Natural killer cell treated with Interleukin-12 subunit alpha and Interleukin-12 subunit beta and Interleukin-15 and Interleukin-18, amount 100 ng/mL, for 72 hours (primary cell): ENCODE measurements at regions not wholly inside any gene's neighbourhood (a gene's known extent, or its start where the extent isn't known, plus 50 kb on each side); places are given as distances from the start of the nearest gene placed in this dataset.

Experiments
- ATAC-seq, 2 donors: fragments of 150-1000 bp; cut with Tn5 transposase in 1 of 2; sonication (Bioruptor Pico), chemical (Tn5 transposase) in 1 of 2; 2 replicates each; pipeline ENCODE4 v1.10.0; 2021
- DNase-seq: peaks from one replicate; pipeline ENCODE4 v3.0.0; 2022; ENCODE audit warnings: low spot score
- H3K27ac Mint-ChIP-seq, 2 donors: 1 replicate in 1 of 2; 2 replicates in 1 of 2; pipeline ENCODE4 v1.8.0; 2022; ENCODE audit warnings: mixed read lengths in 2 of 2, mild to moderate bottlenecking in 1 of 2, moderate library complexity in 1 of 2
- H3K27me3 Mint-ChIP-seq, 2 donors: 1 replicate in 1 of 2; 2 replicates in 1 of 2; pipeline ENCODE4 v1.8.0; 2022; ENCODE audit warnings: mixed read lengths in 2 of 2
- H3K36me3 Mint-ChIP-seq: one replicate; pipeline ENCODE4 v1.8.0; 2022; ENCODE audit warnings: mixed read lengths
- H3K4me1 Mint-ChIP-seq, 2 donors: 1 replicate in 1 of 2; 2 replicates in 1 of 2; pipeline ENCODE4 v1.8.0; 2022; ENCODE audit warnings: low read depth in 2 of 2, mixed read lengths in 2 of 2, mild to moderate bottlenecking in 1 of 2
- H3K4me3 Mint-ChIP-seq: one replicate; pipeline ENCODE4 v1.8.0; 2022; ENCODE audit warnings: mixed read lengths
- H3K9me3 Mint-ChIP-seq: 2 replicates; pipeline ENCODE4 v1.8.0; 2022; ENCODE audit warnings: mixed read lengths

DNA sequence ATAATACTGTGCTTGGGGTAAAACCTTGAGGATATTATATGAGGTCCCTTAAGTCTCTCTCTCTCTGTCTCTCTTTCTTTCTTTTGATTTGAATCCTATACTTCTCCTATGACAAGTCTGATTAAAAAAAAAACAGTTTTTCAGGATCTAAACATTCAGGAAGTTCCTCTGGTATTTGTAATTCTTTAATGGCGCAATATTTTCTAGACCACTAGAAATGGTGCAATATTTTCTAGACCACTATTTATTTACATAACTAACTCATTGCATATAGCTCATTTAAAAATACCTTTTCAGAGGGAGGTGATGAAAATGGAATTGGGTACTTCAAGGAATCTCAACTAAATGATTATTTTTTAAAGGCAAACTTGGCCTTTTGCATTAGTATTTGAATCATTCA is 1235.3 kb downstream of the GATA3 start:
- H3K4me1 Mint-ChIP-seq = peaks cover 0 to 5% of the 10 kb centered on the region in 2 donors
- H3K9me3 Mint-ChIP-seq = no peaks in the 10 kb centered on the region
- DNase-seq (no peak), ATAC-seq (no peak)
- peaks cover 9 to 26% of the 10 kb centered on the region in 2 donors for H3K27me3 Mint-ChIP-seq
- no peak overlapping the region for H3K4me3 Mint-ChIP-seq
- H3K27ac Mint-ChIP-seq = no peak overlapping the region
- no peaks in the 10 kb centered on the region for H3K36me3 Mint-ChIP-seq

DNA sequence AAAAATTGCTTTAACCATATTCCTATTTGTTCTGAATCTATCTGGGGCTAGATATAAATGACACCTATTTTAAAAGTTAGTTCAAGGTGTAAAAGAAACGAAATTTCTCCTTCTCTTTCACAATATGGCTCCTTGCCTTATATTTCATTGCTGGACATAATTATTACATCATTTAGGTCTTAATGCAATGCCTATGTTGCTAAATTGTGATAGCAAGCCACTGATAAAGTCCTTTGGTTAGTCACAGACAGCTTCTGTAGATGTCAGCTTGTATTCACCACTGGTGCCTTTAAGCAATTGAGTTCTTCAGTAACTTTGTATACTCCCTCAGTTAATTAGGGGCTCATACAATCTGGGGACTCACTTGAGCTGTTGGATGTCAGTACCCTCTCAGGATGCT is 1236.6 kb downstream of the GATA3 start:
- H3K27ac Mint-ChIP-seq = no peak overlapping the region
- peaks cover 7 to 21% of the 10 kb centered on the region in 2 donors for H3K27me3 Mint-ChIP-seq
- H3K36me3 Mint-ChIP-seq = no peaks in the 10 kb centered on the region
- ATAC-seq (no peak), DNase-seq (no peak)
- H3K9me3 Mint-ChIP-seq = no peaks in the 10 kb centered on the region
- no peak overlapping the region for H3K4me3 Mint-ChIP-seq
- peaks cover 8 to 12% of the 10 kb centered on the region in 2 donors for H3K4me1 Mint-ChIP-seq

DNA sequence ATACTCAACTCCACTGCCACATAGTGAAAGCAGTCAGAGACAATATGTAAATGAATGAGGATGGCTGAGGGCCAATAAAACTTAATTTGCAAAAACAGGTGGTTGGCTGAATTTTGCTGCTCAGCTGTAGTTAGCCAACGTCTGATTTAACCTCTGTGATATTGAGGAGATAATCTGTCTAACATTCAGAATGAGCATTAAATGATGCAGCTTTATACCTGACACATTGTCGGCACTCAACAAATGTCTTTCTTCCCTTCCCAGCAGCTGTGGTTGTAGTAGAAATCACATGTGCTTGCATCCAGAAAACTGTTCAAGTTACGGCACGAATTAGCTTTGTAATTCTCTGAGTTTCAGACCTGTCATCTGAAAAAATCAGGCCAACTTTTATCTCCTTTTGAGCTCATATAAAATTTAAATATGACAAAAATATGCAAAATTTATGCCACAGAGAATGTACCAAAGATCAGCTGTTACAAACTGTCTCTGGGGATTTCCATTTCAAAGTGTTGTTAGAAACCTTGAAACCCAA is 1239.7 kb downstream of the GATA3 start:
- H3K36me3 Mint-ChIP-seq = no peaks in the 10 kb centered on the region
- peaks cover 3 to 12% of the 10 kb centered on the region in 2 donors for H3K27me3 Mint-ChIP-seq
- peak overlapping the region; percentile 16 for H3K4me3 Mint-ChIP-seq
- H3K4me1 Mint-ChIP-seq = peaks cover 8 to 12% of the 10 kb centered on the region in 2 donors
- H3K27ac Mint-ChIP-seq = peak overlapping the region; percentile 47 to 65
- DNase-seq = no peak
- peak in 1 of 2 donors; percentile 37 for ATAC-seq
- no peaks in the 10 kb centered on the region for H3K9me3 Mint-ChIP-seq

DNA sequence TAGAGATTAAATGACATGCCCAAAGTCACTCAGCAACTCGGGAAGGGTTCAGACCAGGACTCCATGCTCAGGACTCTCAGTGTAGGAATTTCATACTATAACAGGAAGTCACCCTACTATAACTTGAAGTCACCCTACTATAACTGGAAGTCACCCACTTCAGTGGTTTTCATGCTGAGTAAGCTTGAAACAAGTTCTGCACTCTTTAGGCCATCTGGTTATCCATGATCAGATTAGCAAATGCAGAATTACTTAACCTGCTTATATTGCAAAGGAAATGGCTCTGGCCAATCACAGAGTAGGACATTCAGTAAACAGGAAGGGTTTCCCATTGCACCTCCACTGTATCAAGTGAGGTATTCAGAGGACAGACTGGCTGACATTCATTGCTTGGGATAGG is 1240.4 kb downstream of the GATA3 start:
- Mint-ChIP-seq H3K4me3 (peak overlapping the region; percentile 16), H3K36me3 (no peaks in the 10 kb centered on the region), H3K27ac (peak overlapping the region; percentile 47 to 65), H3K27me3 (peaks cover 3 to 12% of the 10 kb centered on the region in 2 donors), H3K9me3 (no peaks in the 10 kb centered on the region), H3K4me1 (peaks cover 8 to 12% of the 10 kb centered on the region in 2 donors)
- ATAC-seq (peak; percentile 87 to 89), DNase-seq (no peak)

DNA sequence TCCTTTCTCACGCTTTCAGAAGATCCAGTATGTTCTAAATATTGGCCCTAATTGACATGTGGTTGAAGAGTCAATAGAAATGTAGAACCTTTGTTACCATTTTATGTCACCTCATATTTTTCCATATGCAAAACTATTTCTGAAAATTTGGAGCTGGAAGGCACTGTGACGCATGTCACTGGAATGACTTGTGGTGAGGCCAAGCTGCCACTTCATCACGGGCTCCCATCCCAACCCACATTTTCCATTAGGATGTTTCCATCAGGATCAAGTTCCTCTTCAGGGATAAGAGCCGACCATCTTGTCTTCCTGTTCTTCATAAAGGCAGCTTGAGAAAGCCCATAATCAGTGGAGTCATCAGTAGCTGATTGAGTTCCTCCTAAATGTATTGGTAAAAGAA is 1241.7 kb downstream of the GATA3 start:
- no peak overlapping the region for H3K27ac Mint-ChIP-seq
- peaks cover 3 to 6% of the 10 kb centered on the region in 2 donors for H3K27me3 Mint-ChIP-seq
- DNase-seq (no peak), ATAC-seq (no peak)
- no peaks in the 10 kb centered on the region for H3K36me3 Mint-ChIP-seq
- no peak overlapping the region for H3K4me3 Mint-ChIP-seq
- peaks cover 8 to 12% of the 10 kb centered on the region in 2 donors for H3K4me1 Mint-ChIP-seq
- no peaks in the 10 kb centered on the region for H3K9me3 Mint-ChIP-seq

DNA sequence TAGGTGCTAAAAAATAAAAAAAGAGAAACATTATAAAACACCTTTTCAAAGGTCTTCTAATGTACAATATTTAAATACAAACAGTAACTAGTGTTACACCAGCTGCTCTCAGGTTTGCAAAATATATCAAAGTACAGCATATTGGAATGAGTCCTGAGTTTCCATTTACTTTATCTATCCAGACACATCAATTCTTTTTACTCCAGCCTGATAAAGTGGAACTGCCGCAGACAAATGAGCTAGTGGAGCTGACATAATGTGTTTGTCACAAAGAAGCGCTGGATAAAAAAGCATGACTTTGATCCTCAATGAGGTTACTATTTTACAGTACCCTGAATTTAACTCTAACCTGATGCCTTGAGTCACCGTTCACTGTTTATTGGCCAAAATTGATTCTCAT is 1243.1 kb downstream of the GATA3 start:
- H3K9me3 Mint-ChIP-seq = no peaks in the 10 kb centered on the region
- peaks cover 8 to 12% of the 10 kb centered on the region in 2 donors for H3K4me1 Mint-ChIP-seq
- no peak for DNase-seq
- H3K27ac Mint-ChIP-seq = no peak overlapping the region
- H3K4me3 Mint-ChIP-seq = no peak overlapping the region
- H3K36me3 Mint-ChIP-seq = no peaks in the 10 kb centered on the region
- peaks cover 0 to 3% of the 10 kb centered on the region in 2 donors for H3K27me3 Mint-ChIP-seq
- ATAC-seq = no peak

DNA sequence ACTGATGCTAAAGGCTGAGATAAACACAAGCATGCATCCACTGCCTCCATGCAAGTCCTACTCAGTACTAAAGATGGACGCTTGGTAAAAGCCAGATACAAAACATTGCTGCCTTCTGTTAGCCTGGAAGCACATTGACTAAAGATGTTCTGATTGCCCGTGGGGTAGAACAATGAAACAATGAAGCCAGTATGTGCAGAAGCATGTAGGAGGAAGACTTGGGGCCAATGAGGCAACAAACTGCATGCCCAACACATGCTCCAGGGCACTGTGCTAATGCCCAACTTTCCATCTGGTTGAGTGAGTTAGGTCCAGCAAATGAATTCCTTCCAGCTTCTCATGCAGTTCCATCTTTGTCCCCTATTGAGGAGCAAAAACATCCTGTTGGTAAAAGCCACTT is 1245.5 kb downstream of the GATA3 start:
- no peak for DNase-seq
- no peak for ATAC-seq
- no peaks in the 10 kb centered on the region for H3K9me3 Mint-ChIP-seq
- peaks cover 5 to 7% of the 10 kb centered on the region in 2 donors for H3K4me1 Mint-ChIP-seq
- H3K36me3 Mint-ChIP-seq = no peaks in the 10 kb centered on the region
- no peak overlapping the region for H3K4me3 Mint-ChIP-seq
- H3K27ac Mint-ChIP-seq = no peak overlapping the region
- peaks cover 3 to 19% of the 10 kb centered on the region in 2 donors for H3K27me3 Mint-ChIP-seq

DNA sequence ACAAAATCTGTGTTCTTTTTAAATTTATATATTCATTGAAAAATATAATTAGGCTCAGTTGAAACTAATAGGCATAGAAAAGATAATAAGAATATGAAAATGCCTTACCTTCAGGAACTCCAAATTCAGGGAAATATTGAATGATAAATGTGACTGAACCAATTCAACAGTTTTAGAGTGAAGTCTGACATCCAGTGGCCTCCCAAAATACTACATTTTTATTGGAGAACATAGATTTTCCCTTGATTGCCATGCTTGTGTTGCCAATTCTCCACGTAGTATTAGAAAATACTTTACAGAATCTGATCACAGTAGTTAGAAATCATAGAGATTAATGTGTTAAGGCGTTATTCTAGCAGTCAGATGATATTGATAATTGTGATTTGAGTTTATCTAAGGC is 1246.7 kb downstream of the GATA3 start:
- Mint-ChIP-seq H3K4me3 (no peak overlapping the region), H3K27me3 (peaks cover 7 to 25% of the 10 kb centered on the region in 2 donors), H3K36me3 (no peaks in the 10 kb centered on the region), H3K9me3 (no peaks in the 10 kb centered on the region), H3K4me1 (no peaks in the 10 kb centered on the region), H3K27ac (no peak overlapping the region)
- ATAC-seq (no peak), DNase-seq (no peak)

DNA sequence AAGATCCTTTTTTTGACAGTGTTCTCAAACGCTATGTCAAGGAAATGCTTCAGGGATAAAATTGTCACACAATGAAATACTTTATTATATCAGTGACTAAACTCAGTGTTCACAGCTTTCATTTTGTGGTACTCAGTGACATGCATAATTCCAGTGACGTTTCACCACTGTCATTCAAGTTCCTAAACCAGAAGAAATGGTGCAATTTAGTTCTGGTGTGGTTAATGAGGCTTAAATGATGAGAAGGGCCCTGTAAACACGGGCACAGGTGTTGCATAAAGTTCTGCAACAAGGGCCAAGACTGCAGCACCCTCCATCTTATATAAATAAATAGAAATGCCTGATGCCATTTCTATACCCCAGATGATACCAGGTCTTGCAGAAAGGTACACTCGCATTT is 1247.1 kb downstream of the GATA3 start:
- Mint-ChIP-seq H3K4me3 (no peak overlapping the region), H3K9me3 (no peaks in the 10 kb centered on the region), H3K36me3 (no peaks in the 10 kb centered on the region), H3K4me1 (no peaks in the 10 kb centered on the region), H3K27ac (no peak overlapping the region), H3K27me3 (peaks cover 9 to 29% of the 10 kb centered on the region in 2 donors)
- no peak for DNase-seq
- peak; percentile 52 to 56 for ATAC-seq

DNA sequence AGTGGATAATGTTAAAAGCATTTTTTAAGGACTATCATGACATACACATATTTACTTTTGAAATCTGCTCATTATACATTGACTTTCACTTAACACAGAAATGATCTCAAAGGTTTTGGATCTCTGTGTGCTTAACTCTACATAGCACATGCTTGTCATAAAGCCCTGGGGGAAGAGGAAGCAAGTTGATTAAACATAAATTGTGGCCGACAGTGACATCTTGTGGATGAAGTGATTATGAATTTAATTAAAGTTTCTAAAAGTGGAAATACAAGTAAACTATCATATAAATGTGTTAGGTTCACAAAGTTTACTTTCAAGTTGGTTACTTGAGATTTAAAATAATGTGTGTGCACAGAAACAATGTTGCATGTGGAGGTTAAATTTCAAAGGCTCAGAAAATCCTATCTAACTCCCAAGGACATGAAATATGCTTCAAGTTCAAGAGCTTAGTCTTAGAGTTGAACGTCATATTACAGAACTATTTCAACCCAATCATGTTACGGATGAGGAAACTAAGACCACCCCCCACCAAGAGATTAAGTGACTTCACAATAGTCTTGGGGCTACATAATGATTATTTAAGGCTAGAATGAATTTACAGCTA is 1247.8 kb downstream of the GATA3 start:
- no peak overlapping the region for H3K4me3 Mint-ChIP-seq
- H3K27ac Mint-ChIP-seq = no peak overlapping the region
- ATAC-seq (peak in 1 of 2 donors; percentile 53), DNase-seq (no peak)
- H3K27me3 Mint-ChIP-seq = peaks cover 9 to 31% of the 10 kb centered on the region in 2 donors
- no peaks in the 10 kb centered on the region for H3K9me3 Mint-ChIP-seq
- H3K36me3 Mint-ChIP-seq = no peaks in the 10 kb centered on the region
- H3K4me1 Mint-ChIP-seq = no peaks in the 10 kb centered on the region

DNA sequence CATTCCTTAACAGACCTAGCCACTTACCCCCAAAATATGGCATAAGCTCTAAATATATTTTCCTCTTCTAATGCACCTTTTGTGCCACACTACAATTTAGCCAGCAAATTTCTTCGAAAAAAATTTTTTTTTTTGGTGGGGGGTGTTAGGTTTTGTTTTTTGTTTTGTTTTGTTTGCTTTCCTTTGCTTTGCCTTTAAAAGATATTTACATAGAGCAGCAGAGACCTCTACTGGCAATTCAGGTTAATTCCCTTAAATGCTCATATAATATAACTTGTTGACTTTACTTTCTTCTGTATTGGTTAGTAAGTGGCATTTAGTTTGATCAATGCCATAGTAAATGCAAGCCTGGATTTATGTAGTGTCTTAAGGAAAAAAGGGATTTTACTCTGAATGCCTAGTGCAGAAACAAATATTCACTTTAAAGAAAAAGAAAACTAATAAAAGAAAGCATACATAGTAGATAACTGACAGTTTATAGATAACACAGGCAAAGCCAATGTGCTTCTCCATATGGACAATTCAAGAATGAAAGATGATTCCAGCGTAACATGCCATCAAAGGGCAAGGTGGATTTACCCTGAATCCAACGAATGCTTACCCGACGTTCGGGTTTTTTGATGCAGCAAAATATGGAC is 1250.6 kb downstream of the GATA3 start:
- Mint-ChIP-seq H3K4me3 (no peak overlapping the region), H3K9me3 (no peaks in the 10 kb centered on the region), H3K4me1 (no peaks in the 10 kb centered on the region), H3K36me3 (no peaks in the 10 kb centered on the region), H3K27me3 (peaks cover 9 to 41% of the 10 kb centered on the region in 2 donors), H3K27ac (no peak overlapping the region)
- ATAC-seq = no peak
- no peak for DNase-seq

DNA sequence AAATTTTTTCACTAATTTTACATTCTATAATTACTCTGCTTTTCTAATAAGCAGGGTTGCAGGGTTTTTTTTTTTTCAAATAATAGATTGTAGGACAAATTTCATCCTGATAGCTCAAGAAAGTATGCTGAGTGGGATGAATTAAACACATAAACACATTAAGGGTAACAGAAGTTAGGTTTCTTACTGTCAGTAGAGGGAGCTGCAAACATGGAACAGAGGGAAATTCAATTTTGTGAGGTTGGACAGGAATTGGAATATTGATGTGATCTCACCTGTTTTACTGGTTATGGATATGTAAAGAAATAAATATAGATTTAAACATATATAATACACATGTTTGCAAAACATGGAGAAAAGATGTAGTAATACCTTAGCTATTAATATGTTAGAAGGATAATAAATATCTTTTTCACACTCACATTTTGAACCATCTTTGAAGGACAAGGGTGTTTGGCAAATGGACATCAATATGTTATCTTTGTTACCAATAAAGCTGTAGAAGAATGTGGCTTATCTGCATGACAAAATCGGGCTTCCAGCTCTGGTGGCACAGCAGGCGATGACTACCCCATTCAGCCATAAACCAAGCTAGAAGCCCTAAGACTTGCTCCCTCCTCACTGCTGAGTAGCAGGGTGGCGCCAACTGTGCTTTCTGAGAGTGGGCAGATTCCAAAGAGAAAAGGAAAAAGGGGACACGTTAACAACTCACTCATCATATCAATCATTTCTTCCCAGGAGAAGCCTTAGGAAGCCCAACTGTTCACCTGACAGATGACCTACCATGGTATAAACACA is 1257.4 kb downstream of the GATA3 start:
- Mint-ChIP-seq H3K4me3 (no peak overlapping the region), H3K36me3 (no peaks in the 10 kb centered on the region), H3K4me1 (no peaks in the 10 kb centered on the region), H3K9me3 (no peaks in the 10 kb centered on the region), H3K27ac (no peak overlapping the region), H3K27me3 (peaks cover 13 to 18% of the 10 kb centered on the region in 2 donors)
- no peak for DNase-seq
- no peak for ATAC-seq

DNA sequence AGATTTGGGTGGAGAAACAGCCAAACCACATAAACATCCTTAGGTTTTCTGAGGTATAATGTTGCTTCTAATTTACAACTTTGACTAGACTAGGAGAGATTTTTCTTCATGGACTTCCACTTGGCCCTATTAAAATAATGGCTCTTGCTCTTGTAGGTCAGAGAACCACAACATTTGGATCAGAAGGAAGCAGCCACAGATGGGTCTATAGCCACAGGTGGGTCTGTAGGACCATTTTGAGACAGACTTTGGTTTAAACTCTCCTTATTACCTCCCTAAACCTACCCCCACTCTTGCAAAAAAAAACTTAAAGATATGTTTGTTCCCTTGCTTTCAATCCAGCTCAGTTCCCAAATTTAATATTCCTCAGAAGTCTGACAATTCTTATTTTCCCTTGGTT is 1260.8 kb downstream of the GATA3 start:
- DNase-seq = no peak
- Mint-ChIP-seq H3K9me3 (no peaks in the 10 kb centered on the region), H3K36me3 (no peaks in the 10 kb centered on the region), H3K4me1 (no peaks in the 10 kb centered on the region), H3K4me3 (no peak overlapping the region), H3K27ac (no peak overlapping the region), H3K27me3 (peaks cover 15 to 16% of the 10 kb centered on the region in 2 donors)
- ATAC-seq = no peak

DNA sequence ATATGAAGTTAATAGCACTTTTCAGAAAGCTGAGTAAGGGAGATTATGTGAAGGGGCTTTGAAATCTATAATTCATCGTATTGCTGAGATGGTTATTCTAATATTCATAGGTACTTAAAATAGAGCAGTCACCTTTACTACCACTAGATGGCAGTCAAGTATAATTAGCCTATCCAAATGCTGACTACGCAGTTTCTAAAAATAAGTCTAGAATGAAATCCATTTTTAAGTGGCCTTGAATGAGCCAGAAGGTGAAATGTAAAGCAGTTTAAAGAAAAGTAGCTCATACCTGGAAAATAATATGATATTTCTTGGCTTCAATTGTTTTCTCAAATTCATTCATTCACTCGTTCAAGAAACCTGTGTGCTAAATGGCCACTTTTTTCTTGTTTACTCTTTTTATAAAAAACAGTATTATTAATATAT is 1277.1 kb downstream of the GATA3 start:
- ATAC-seq (no peak), DNase-seq (no peak)
- no peaks in the 10 kb centered on the region for H3K36me3 Mint-ChIP-seq
- no peaks in the 10 kb centered on the region for H3K4me1 Mint-ChIP-seq
- H3K9me3 Mint-ChIP-seq = no peaks in the 10 kb centered on the region
- no peak overlapping the region for H3K4me3 Mint-ChIP-seq
- no peak overlapping the region for H3K27ac Mint-ChIP-seq
- peaks cover 24 to 26% of the 10 kb centered on the region in 2 donors for H3K27me3 Mint-ChIP-seq
